HG03342 (cell line): ENCODE measurements at regions not wholly inside any gene's neighbourhood (a gene's known extent, or its start where the extent isn't known, plus 50 kb on each side); places are given as distances from the start of the nearest gene placed in this dataset.

Experiments
- ATAC-seq: cut with Tn5 transposase; IDR thresholded peaks from one replicate; pipeline ENCODE4 v1.9.1; 2021; ENCODE audit warnings: mild to moderate bottlenecking, moderate library complexity; ENCODE audit not compliant: unreplicated experiment

- ATAC-seq: no peak
Observed at GRCh38 chr4:24476282-24476681, 108.1 kb downstream of the DHX15 start.

GRCh38 chr4:24475756-24476155 lies 108.6 kb downstream of the DHX15 start:
- ATAC-seq: no peak

GRCh38 chr4:24473309-24473721 lies 111.0 kb downstream of the DHX15 start:
- ATAC-seq: no peak

GRCh38 chr4:24472514-24473308 lies 111.6 kb downstream of the DHX15 start:
- ATAC-seq: peak; percentile 67

GRCh38 chr4:24472161-24472510 lies 112.2 kb downstream of the DHX15 start:
- no peak for ATAC-seq

- no peak for ATAC-seq
Observed at GRCh38 chr4:24471486-24472160, 112.7 kb downstream of the DHX15 start.

- ATAC-seq: no peak
Observed at GRCh38 chr4:24470666-24471485, 113.5 kb downstream of the DHX15 start.

GRCh38 chr4:24468071-24468470 lies 116.3 kb downstream of the DHX15 start:
- ATAC-seq: no peak

GRCh38 chr4:24464566-24464965 lies 119.8 kb downstream of the DHX15 start:
- ATAC-seq: no peak

GRCh38 chr4:24456431-24456830 lies 127.9 kb downstream of the DHX15 start:
- ATAC-seq: no peak

GRCh38 chr4:24453951-24454350 lies 130.4 kb downstream of the DHX15 start:
- ATAC-seq: no peak

- ATAC-seq: no peak
Observed at GRCh38 chr4:24451870-24452269, 132.5 kb downstream of the DHX15 start.

GRCh38 chr4:24443200-24443599 lies 141.2 kb downstream of the DHX15 start:
- no peak for ATAC-seq

GRCh38 chr4:24440765-24441164 lies 143.6 kb downstream of the DHX15 start:
- no peak for ATAC-seq

- ATAC-seq: no peak
Observed at GRCh38 chr4:24434241-24434640, 150.1 kb downstream of the DHX15 start.

GRCh38 chr4:24433515-24434214 lies 150.7 kb downstream of the DHX15 start:
- no peak for ATAC-seq

- ATAC-seq: no peak
Observed at GRCh38 chr4:24428850-24429249, 155.5 kb downstream of the DHX15 start.

- no peak for ATAC-seq
Observed at GRCh38 chr4:24426557-24426956, 157.8 kb downstream of the DHX15 start.

GRCh38 chr4:24425863-24426262 lies 158.5 kb downstream of the DHX15 start:
- no peak for ATAC-seq

- ATAC-seq: no peak
Observed at GRCh38 chr4:24423670-24424069, 160.7 kb downstream of the DHX15 start.

GRCh38 chr4:24422644-24423043 lies 161.7 kb downstream of the DHX15 start:
- no peak for ATAC-seq
